GM06990 (cell line): ENCODE measurements at regions not wholly inside any gene's neighbourhood (a gene's known extent, or its start where the extent isn't known, plus 50 kb on each side); places are given as distances from the start of the nearest gene placed in this dataset.

Experiments
- DNase-seq: peaks from one replicate; pipeline ENCODE4 v3.0.0-alpha.2; 2011; ENCODE audit not compliant: insufficient read length; ENCODE audit errors: extremely low read depth
- H3K27me3 ChIP-seq: replicated peaks from 2 replicates; pipeline ENCODE4 v1.6.0; 2011; ENCODE audit warnings: low read length; ENCODE audit not compliant: control insufficient read depth, insufficient read depth
- H3K36me3 ChIP-seq: 2 replicates; pipeline ENCODE4 v1.5.1; 2011; ENCODE audit warnings: low read length; ENCODE audit not compliant: control insufficient read depth, insufficient read depth
- H3K4me3 ChIP-seq: replicated peaks from 2 replicates; pipeline ENCODE4 v1.5.1; 2011; ENCODE audit warnings: low read depth, mild to moderate bottlenecking, control low read depth, low read length
- CTCF ChIP-seq: IDR thresholded peaks from 2 replicates; pipeline ENCODE4 v1.5.1; 2011; ENCODE audit warnings: low read length, control low read depth, mild to moderate bottlenecking, inconsistent platforms; ENCODE audit not compliant: insufficient read depth, poor library complexity, severe bottlenecking

GRCh38 chr9:96140296-96141127 is 161.5 kb downstream of the HSD17B3 start:
- Histone ChIP-seq H3K4me3 (no peak overlapping the region), H3K36me3 (no peaks in the 10 kb centered on the region), H3K27me3 (no peaks in the 10 kb centered on the region; the same call in 1 of the 2 replicates)
- DNase-seq: no peak
- no peak for TF ChIP-seq CTCF

GRCh38 chr9:96139592-96140295 is 162.2 kb downstream of the HSD17B3 start:
- DNase-seq: no peak
- no peaks in the 10 kb centered on the region; the same call in 1 of the 2 replicates for H3K27me3 ChIP-seq
- no peak overlapping the region for H3K4me3 ChIP-seq
- H3K36me3 ChIP-seq: no peaks in the 10 kb centered on the region
- no peak for TF ChIP-seq CTCF

GRCh38 chr9:96138616-96139015 is 163.4 kb downstream of the HSD17B3 start:
- Histone ChIP-seq H3K36me3 (no peaks in the 10 kb centered on the region), H3K27me3 (no peaks in the 10 kb centered on the region), H3K4me3 (no peak overlapping the region)
- no peak for DNase-seq
- no peak for TF ChIP-seq CTCF

- DNase-seq: no peak
- H3K27me3 ChIP-seq: no peaks in the 10 kb centered on the region; the same call in 1 of the 2 replicates
- H3K4me3 ChIP-seq: peak overlapping the region; percentile 19; the same call in 1 of the 2 replicates
- no peak for TF ChIP-seq CTCF
- no peaks in the 10 kb centered on the region for H3K36me3 ChIP-seq
Measured at GRCh38 chr9:96137671-96138429, 164.1 kb downstream of the HSD17B3 start.

- H3K36me3 ChIP-seq: no peaks in the 10 kb centered on the region
- TF ChIP-seq CTCF: no peak
- H3K4me3 ChIP-seq: peak overlapping the region; percentile 19
- no peaks in the 10 kb centered on the region; the same call in 1 of the 2 replicates for H3K27me3 ChIP-seq
- DNase-seq: peak; percentile 43
Measured at GRCh38 chr9:96136992-96137670, 164.8 kb downstream of the HSD17B3 start.
